Body of pancreas (tissue), 4 donors: ENCODE measurements at regions not wholly inside any gene's neighbourhood (a gene's known extent, or its start where the extent isn't known, plus 50 kb on each side); places are given as distances from the start of the nearest gene placed in this dataset.

Source experiments
- ATAC-seq: fragments of 150-250 bp; one replicate; pipeline ENCODE4 v1.9.1; 2016
- DNase-seq, 4 donors: peaks; one replicate each; pipeline ENCODE4 v3.0.0-alpha.2; 2019
- H3K27ac ChIP-seq, 4 donors: fragments of 200-600 bp; sonication (generic); 1 replicate in 3 of 4; 2 replicates in 1 of 4; pipeline versions ENCODE4 v1.5.1 to v1.6.1; 2016 to 2019; ENCODE audit warnings: mild to moderate bottlenecking in 1 of 4, mixed read lengths in 1 of 4, moderate library complexity in 1 of 4
- H3K27me3 ChIP-seq, 2 donors: fragments of 200-600 bp; sonication (generic); one replicate each; pipeline ENCODE4 v1.6.0; 2016; ENCODE audit warnings: mild to moderate bottlenecking in 1 of 2
- H3K36me3 ChIP-seq, 2 donors: fragments of 200-600 bp; sonication (generic); replicated peaks in 1 of 2; 2 replicates each; pipeline ENCODE4 v1.5.1; 2016; ENCODE audit warnings: low read depth in 2 of 2; ENCODE audit not compliant: insufficient read depth in 1 of 2
- H3K4me1 ChIP-seq: fragments of 200-600 bp; sonication (generic); one replicate; pipeline ENCODE4 v1.6.0; 2016
- H3K4me3 ChIP-seq, 2 donors: fragments of 200-600 bp; sonication (generic); 1 replicate in 1 of 2; 2 replicates in 1 of 2; pipeline ENCODE4 v1.5.1; 2016 to 2019
- H3K9me3 ChIP-seq, 3 donors: fragments of 200-600 bp; sonication (generic); 1 replicate in 2 of 3; 2 replicates in 1 of 3; pipeline ENCODE4 v1.5.1; 2016
- POLR2A ChIP-seq, 3 donors: fragments of 450-650 bp; IDR thresholded peaks; one replicate each; pipeline ENCODE4 v1.6.1; 2016; ENCODE audit warnings: antibody characterized with exemption in 3 of 3, mild to moderate bottlenecking in 2 of 3
- WGBS, 2 donors: methylation state at CpG; one replicate each; pipeline ENCODE4 v1.1.5; 2017; 5-methylcytosine and 5-hydroxymethylcytosine counted together
- intact Hi-C: fragments of 100-400 bp; cut with DNase I; formaldehyde crosslinking; loops from one replicate; pipeline ENCODE4 v1.15.1; 2023
- TF ChIP-seq, protein P1 (sequence below), 7 experiments: fragments of 450-650 bp in 4 of 7; fragments of 200-600 bp in 3 of 7; sonication (generic) in 3 of 7; IDR thresholded peaks; one replicate each; pipeline ENCODE4 v1.5.1; 2016 to 2019; ENCODE audit warnings: antibody characterized with exemption in 7 of 7

DNA sequence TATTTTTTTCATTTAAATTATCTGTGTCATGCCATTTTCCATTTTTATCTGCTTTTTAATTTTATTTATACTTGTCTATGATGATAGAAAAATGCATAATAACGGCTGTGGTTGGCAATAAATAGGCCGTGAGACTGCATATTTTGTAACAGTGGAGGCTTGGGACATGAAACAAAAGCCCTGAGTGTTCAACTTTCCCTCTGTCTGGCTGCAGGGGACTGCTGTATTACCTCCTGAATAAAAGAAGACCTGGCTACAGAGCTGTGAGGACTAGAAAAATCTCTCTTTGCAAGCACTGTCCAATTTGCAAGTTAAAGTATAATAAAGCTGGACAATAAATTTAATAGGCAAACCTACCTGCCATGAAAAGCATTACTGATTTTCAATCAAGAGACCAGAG, 82.1 kb downstream of the MAGEB10 start:
- Histone ChIP-seq H3K36me3 (no peaks in the 10 kb centered on the region), H3K4me1 (no peaks in the 10 kb centered on the region), H3K4me3 (no peak overlapping the region), H3K9me3 (no peaks in the 10 kb centered on the region), H3K27ac (no peak overlapping the region), H3K27me3 (no peaks in the 10 kb centered on the region)
- no peak for ATAC-seq
- intact Hi-C loops = no loop called here
- DNase-seq = no peak
- TF ChIP-seq, protein P1, sequence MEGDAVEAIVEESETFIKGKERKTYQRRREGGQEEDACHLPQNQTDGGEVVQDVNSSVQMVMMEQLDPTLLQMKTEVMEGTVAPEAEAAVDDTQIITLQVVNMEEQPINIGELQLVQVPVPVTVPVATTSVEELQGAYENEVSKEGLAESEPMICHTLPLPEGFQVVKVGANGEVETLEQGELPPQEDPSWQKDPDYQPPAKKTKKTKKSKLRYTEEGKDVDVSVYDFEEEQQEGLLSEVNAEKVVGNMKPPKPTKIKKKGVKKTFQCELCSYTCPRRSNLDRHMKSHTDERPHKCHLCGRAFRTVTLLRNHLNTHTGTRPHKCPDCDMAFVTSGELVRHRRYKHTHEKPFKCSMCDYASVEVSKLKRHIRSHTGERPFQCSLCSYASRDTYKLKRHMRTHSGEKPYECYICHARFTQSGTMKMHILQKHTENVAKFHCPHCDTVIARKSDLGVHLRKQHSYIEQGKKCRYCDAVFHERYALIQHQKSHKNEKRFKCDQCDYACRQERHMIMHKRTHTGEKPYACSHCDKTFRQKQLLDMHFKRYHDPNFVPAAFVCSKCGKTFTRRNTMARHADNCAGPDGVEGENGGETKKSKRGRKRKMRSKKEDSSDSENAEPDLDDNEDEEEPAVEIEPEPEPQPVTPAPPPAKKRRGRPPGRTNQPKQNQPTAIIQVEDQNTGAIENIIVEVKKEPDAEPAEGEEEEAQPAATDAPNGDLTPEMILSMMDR (IDR thresholded peaks at IDR 0.05) = no peak
- no peak for TF ChIP-seq POLR2A (IDR thresholded peaks at IDR 0.05)
- WGBS, 2 donors = 10 to 32% methylated on average over 2 of the region's 2 CpGs

DNA sequence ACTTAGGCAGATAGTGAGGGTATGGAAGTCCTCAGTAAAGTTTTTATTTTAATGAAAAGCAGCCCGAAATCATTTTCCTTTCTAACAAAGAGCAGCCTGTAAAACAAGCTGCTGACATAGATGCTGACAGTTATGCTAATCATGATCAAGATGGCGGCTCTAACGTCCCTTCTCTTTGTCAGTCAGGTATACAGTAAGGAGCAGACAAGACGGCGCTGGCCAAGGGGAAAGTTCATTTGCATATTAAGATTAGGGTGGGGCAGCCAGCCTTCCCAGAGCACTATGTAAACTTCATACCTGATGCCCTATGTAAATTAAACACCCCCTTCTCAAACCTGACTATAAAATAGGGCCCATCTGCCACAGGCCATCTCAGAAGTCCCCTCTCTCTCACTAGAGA, 76.9 kb downstream of the MAGEB10 start:
- H3K27ac ChIP-seq = no peak overlapping the region
- no peaks in the 10 kb centered on the region for H3K9me3 ChIP-seq
- 63 to 67% methylated on average over 5 of the region's 5 CpGs for WGBS, 2 donors
- DNase-seq (no peak), ATAC-seq (no peak)
- H3K4me3 ChIP-seq = no peak overlapping the region
- no peaks in the 10 kb centered on the region for H3K27me3 ChIP-seq
- no peaks in the 10 kb centered on the region for H3K4me1 ChIP-seq
- no peak for TF ChIP-seq POLR2A (IDR thresholded peaks at IDR 0.05)
- TF ChIP-seq, protein P1 (IDR thresholded peaks at IDR 0.05) = no peak
- intact Hi-C loops = no loop called here
- H3K36me3 ChIP-seq = no peaks in the 10 kb centered on the region

DNA sequence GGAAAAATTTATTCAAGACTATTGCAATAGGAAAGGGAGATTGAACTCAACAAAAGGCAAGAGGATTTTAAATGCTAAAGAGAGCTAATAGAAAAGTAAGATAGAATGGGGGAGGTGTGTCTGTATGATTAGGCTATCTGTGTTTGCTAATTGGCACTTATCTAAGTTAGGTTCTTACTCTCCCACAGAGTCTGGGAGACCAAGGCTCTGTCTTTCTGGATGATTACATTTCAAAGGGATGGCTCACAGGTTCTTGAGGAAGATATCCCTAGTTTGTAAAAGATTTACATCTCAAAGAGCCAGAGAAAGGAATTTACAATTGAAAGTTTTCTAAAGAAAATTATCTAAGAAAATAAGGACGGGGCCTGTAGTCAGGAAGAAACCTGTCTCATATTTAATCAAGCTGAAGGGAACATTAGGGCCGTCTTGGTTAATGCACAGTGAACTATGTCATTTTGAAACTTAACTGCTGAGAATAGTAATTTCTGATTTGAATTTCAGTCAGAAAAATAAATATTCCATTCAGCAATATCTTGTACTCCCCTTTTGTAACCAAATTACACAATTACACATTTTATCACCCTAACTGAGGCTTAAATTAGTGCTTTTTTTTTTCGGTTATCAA, 75.8 kb downstream of the MAGEB10 start:
- Histone ChIP-seq H3K27ac (no peak overlapping the region), H3K27me3 (no peaks in the 10 kb centered on the region), H3K4me1 (no peaks in the 10 kb centered on the region), H3K9me3 (no peaks in the 10 kb centered on the region), H3K36me3 (no peaks in the 10 kb centered on the region), H3K4me3 (no peak overlapping the region)
- DNase-seq = no peak
- 30 to 49% methylated on average over 3 of the region's 3 CpGs for WGBS, 2 donors
- intact Hi-C loops = no loop called here
- no peak for ATAC-seq
- TF ChIP-seq POLR2A (IDR thresholded peaks at IDR 0.05) = no peak
- TF ChIP-seq, protein P1 (IDR thresholded peaks at IDR 0.05) = no peak

DNA sequence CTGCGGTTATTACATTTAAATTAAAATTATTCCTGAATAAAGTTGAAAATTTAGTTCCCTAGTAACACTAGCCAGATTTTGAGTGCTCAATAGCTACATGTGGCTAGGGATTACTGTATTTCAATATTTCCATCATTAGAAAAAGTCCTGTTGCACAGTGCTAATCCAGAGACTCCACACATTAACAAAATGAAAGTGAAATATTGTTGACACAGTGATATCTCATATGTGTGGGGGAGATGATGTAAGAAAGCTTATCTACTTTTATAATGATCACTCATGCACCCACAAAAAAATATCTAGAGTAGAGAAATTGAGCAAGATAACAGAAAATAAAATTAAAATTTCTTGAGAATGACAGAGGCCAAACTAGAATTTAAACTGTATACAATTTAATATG, 74.9 kb downstream of the MAGEB10 start:
- TF ChIP-seq, protein P1 (IDR thresholded peaks at IDR 0.05) = no peak
- TF ChIP-seq POLR2A (IDR thresholded peaks at IDR 0.05) = no peak
- intact Hi-C loops = no loop called here
- no peak for DNase-seq
- Histone ChIP-seq H3K4me3 (no peak overlapping the region), H3K36me3 (no peaks in the 10 kb centered on the region), H3K9me3 (no peaks in the 10 kb centered on the region), H3K27me3 (no peaks in the 10 kb centered on the region), H3K27ac (no peak overlapping the region), H3K4me1 (no peaks in the 10 kb centered on the region)
- WGBS, 2 donors = 100% methylated on average over 1 of the region's 1 CpG
- no peak for ATAC-seq

DNA sequence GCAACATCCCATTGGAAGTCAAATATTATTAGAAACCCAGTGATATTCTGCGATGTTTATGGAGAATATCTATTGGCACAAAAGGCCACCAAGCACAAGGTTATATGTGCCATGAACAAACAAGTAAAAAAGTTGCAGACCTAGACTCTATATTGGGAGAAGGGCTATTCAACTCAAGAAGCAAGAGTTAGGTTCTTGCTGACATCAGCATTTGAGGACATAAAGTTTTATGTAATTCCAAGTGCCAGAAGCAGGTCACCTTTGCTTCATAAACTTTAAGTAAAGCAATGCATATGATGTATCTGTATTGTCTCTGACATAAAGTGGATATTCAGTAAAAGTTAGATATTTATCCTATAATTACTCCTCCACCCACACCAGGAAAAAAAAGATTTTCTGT, 71.1 kb downstream of the MAGEB10 start:
- ATAC-seq (no peak), DNase-seq (no peak)
- intact Hi-C loops = no loop called here
- Histone ChIP-seq H3K27me3 (no peaks in the 10 kb centered on the region), H3K36me3 (no peaks in the 10 kb centered on the region), H3K4me1 (no peaks in the 10 kb centered on the region), H3K4me3 (no peak overlapping the region), H3K9me3 (no peaks in the 10 kb centered on the region), H3K27ac (no peak overlapping the region)
- no peak for TF ChIP-seq POLR2A (IDR thresholded peaks at IDR 0.05)
- TF ChIP-seq, protein P1 (IDR thresholded peaks at IDR 0.05) = no peak
- WGBS, 2 donors = 44 to 46% methylated on average over 1 of the region's 1 CpG
